NCI-H2196 (cell line): ENCODE measurements at regions not wholly inside any gene's neighbourhood (a gene's known extent, or its start where the extent isn't known, plus 50 kb on each side); places are given as distances from the start of the nearest gene placed in this dataset.
A peak's percentile ranks its signal among the peaks of the same experiment; 100 is the strongest.

Experiments used
- DNase-seq: peaks from one replicate; lab custom pipeline; 2025; ENCODE audit not compliant: unreplicated experiment; lab: John Stamatoyannopoulos, UW

- no peak for DNase-seq
Observed at GRCh38 chr3:174398761-174399160, 460.4 kb upstream of the NAALADL2 start.

GRCh38 chr3:174403831-174404230 lies 455.3 kb upstream of the NAALADL2 start:
- DNase-seq: no peak

- DNase-seq: no peak
Observed at GRCh38 chr3:174408310-174408709, 450.8 kb upstream of the NAALADL2 start.

- DNase-seq: no peak
Observed at GRCh38 chr3:174409086-174409743, 449.9 kb upstream of the NAALADL2 start.

- DNase-seq: no peak
Observed at GRCh38 chr3:174413062-174413912, 445.8 kb upstream of the NAALADL2 start.

- DNase-seq: no peak
Observed at GRCh38 chr3:174414902-174415301, 444.2 kb upstream of the NAALADL2 start.

- no peak for DNase-seq
Observed at GRCh38 chr3:174417573-174417972, 441.6 kb upstream of the NAALADL2 start.

GRCh38 chr3:174419216-174419615 lies 439.9 kb upstream of the NAALADL2 start:
- no peak for DNase-seq

GRCh38 chr3:174423936-174424335 lies 435.2 kb upstream of the NAALADL2 start:
- no peak for DNase-seq

GRCh38 chr3:174424656-174425055 lies 434.5 kb upstream of the NAALADL2 start:
- DNase-seq: no peak

GRCh38 chr3:174425422-174425821 lies 433.7 kb upstream of the NAALADL2 start:
- DNase-seq: no peak

- no peak for DNase-seq
Observed at GRCh38 chr3:174430986-174431385, 428.1 kb upstream of the NAALADL2 start.

GRCh38 chr3:174431717-174432116 lies 427.4 kb upstream of the NAALADL2 start:
- DNase-seq: no peak

- DNase-seq: no peak
Observed at GRCh38 chr3:174436367-174436766, 422.8 kb upstream of the NAALADL2 start.

- no peak for DNase-seq
Observed at GRCh38 chr3:174438501-174439145, 420.5 kb upstream of the NAALADL2 start.

- peak; percentile 52 for DNase-seq
Observed at GRCh38 chr3:174439331-174440252, 419.5 kb upstream of the NAALADL2 start.

GRCh38 chr3:174440253-174440701 lies 418.9 kb upstream of the NAALADL2 start:
- DNase-seq: peak; percentile 71

GRCh38 chr3:174440741-174441587 lies 418.2 kb upstream of the NAALADL2 start:
- peak; percentile 97 for DNase-seq

GRCh38 chr3:174441588-174442301 lies 417.4 kb upstream of the NAALADL2 start:
- DNase-seq: no peak
